ENCODE measurements at regions not wholly inside any gene's neighbourhood (a gene's known extent, or its start where the extent isn't known, plus 50 kb on each side); places are given as distances from the start of the nearest gene placed in this dataset.

DNA sequence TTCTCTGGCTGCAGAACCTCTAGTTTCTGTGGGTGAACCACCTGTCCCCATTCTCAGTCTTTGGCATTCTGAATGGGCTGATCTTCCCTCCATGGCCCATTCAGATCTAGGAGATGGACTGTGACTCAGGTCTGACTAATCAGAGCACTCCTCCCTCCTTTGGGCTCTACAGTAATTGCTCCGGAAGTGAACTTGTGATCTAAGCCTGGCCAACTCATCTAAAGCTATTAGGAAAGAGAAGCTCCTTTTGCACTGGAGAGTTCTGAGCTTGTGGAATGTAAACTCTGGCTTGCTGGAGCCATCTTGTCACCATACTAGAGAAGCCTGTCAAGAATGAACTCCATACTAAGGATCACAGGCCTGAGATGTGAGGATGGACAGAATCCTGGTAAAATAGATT is 168.2 kb downstream of the SUDS3 start:
- TF ChIP-seq EP300 (IDR thresholded peaks at IDR 0.05) (no peak), POLR2A (IDR thresholded peaks at IDR 0.05) (no peak), POLR2AphosphoS5 (IDR thresholded peaks at IDR 0.05) (no peak)
- TF ChIP-seq, protein P1, sequence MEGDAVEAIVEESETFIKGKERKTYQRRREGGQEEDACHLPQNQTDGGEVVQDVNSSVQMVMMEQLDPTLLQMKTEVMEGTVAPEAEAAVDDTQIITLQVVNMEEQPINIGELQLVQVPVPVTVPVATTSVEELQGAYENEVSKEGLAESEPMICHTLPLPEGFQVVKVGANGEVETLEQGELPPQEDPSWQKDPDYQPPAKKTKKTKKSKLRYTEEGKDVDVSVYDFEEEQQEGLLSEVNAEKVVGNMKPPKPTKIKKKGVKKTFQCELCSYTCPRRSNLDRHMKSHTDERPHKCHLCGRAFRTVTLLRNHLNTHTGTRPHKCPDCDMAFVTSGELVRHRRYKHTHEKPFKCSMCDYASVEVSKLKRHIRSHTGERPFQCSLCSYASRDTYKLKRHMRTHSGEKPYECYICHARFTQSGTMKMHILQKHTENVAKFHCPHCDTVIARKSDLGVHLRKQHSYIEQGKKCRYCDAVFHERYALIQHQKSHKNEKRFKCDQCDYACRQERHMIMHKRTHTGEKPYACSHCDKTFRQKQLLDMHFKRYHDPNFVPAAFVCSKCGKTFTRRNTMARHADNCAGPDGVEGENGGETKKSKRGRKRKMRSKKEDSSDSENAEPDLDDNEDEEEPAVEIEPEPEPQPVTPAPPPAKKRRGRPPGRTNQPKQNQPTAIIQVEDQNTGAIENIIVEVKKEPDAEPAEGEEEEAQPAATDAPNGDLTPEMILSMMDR (IDR thresholded peaks at IDR 0.05), result no peak

All from sigmoid colon (tissue), 4 donors.